HCT116 (cell line): ENCODE measurements at regions not wholly inside any gene's neighbourhood (a gene's known extent, or its start where the extent isn't known, plus 50 kb on each side); places are given as distances from the start of the nearest gene placed in this dataset.

Experiments used
- ATAC-seq: fragments of 200-7000 bp; cut with Tn5 transposase; 2 replicates; pipeline ENCODE4 v1.9.1; 2020; ENCODE audit warnings: mild to moderate bottlenecking, moderate library complexity
- BruUV-seq: library from RNA; stranded (reverse); fragments of 400-500 nt; replicated peaks from 2 replicates; lab custom pipeline; 2021; lab: Mats Ljungman, UMichigan
- CTCF ChIA-PET: fragments of 300-600 bp; sonication (Branson Sonifier 250); formaldehyde crosslinking; loops from one replicate; lab custom pipeline; 2021; ENCODE audit warnings: antibody characterized with exemption; lab: Charles Lee
- POLR2A ChIA-PET: fragments of 300-600, 350-600 bp; sonication (Branson Sonifier 250); formaldehyde crosslinking; loops from one replicate; lab custom pipeline; 2021; ENCODE audit warnings: antibody characterized with exemption; lab: Charles Lee
- RAD21 ChIA-PET, 2 experiments: fragments of 300-600 bp; sonication (Branson Sonifier 250); formaldehyde crosslinking; loops; one replicate each; lab custom pipeline; 2023; ENCODE audit warnings: low total read pairs in 2 of 2; ENCODE audit not compliant: uncharacterized antibody in 2 of 2, unreplicated experiment in 2 of 2, low non-redundant PET in 1 of 2; lab: Charles Lee
- DNase-seq: peaks from one replicate; pipeline ENCODE4 v3.0.0-alpha.2; 2010; ENCODE audit warnings: low read depth, low spot score
- H2AFZ ChIP-seq: fragments of 200-600 bp; shearing (Covaris generic), sonication (generic); 2 replicates; pipeline ENCODE4 v1.6.1; 2017; ENCODE audit warnings: low read depth, mixed run types, mixed read lengths, antibody characterized with exemption, low read length; ENCODE audit not compliant: poor library complexity, severe bottlenecking
- H3K27ac ChIP-seq: 2 replicates; pipeline ENCODE4 v1.5.1; 2012; ENCODE audit warnings: low read depth, low read length
- H3K27me3 ChIP-seq: fragments of 200-600 bp; sonication (generic); 2 replicates; pipeline ENCODE4 v1.6.1; 2016; ENCODE audit warnings: mixed run types, low read length, mixed read lengths; ENCODE audit not compliant: insufficient read depth
- H3K36me3 ChIP-seq, 2 experiments: fragments of 200-500 bp in 1 of 2; fragments of 200-600 bp in 1 of 2; sonication (Bioruptor generic) in 1 of 2; sonication (generic) in 1 of 2; 2 replicates each; pipeline versions ENCODE4 v1.5.1 to v1.6.1; 2014 to 2016; ENCODE audit warnings: low read length in 2 of 2, inconsistent platforms in 1 of 2, mixed read lengths in 1 of 2, mixed run types in 1 of 2; ENCODE audit not compliant: insufficient read depth in 2 of 2, control insufficient read depth in 1 of 2
- H3K4me1 ChIP-seq, 2 experiments: fragments of 200-600 bp in 1 of 2; sonication (generic) in 1 of 2; 2 replicates each; pipeline versions ENCODE4 v1.5.1 to v1.6.1; 2012 to 2017; ENCODE audit warnings: low read length in 2 of 2, inconsistent platforms in 1 of 2, mild to moderate bottlenecking in 1 of 2, mixed read lengths in 1 of 2, mixed run types in 1 of 2, moderate library complexity in 1 of 2; ENCODE audit not compliant: insufficient read depth in 2 of 2, control insufficient read depth in 1 of 2
- H3K4me2 ChIP-seq: fragments of 200-600 bp; sonication (generic); 2 replicates; pipeline ENCODE4 v1.6.1; 2017; ENCODE audit warnings: mixed run types, low read length, mixed read lengths
- H3K4me3 ChIP-seq, 2 experiments: fragments of 200-600 bp in 1 of 2; sonication (generic) in 1 of 2; replicated peaks in 1 of 2; 2 replicates each; pipeline ENCODE4 v1.5.1; 2011 to 2016; ENCODE audit warnings: low read length in 2 of 2, control low read depth in 1 of 2, low read depth in 1 of 2, mild to moderate bottlenecking in 1 of 2, mixed read lengths in 1 of 2, mixed run types in 1 of 2
- H3K79me2 ChIP-seq: fragments of 200-600 bp; sonication (generic); 2 replicates; pipeline ENCODE4 v1.6.1; 2017; ENCODE audit warnings: mild to moderate bottlenecking, mixed run types, low read length, moderate library complexity, mixed read lengths; ENCODE audit not compliant: insufficient read depth
- H3K9ac ChIP-seq: fragments of 200-600 bp; sonication (generic); 2 replicates; pipeline ENCODE4 v1.6.1; 2016; ENCODE audit warnings: low read length, mixed read lengths
- H3K9me2 ChIP-seq: fragments of 200-600 bp; sonication (generic), shearing (Covaris generic); 2 replicates; pipeline ENCODE4 v1.6.1; 2017; ENCODE audit warnings: mixed run types, mild to moderate bottlenecking, moderate library complexity; ENCODE audit not compliant: insufficient read depth
- H3K9me3 ChIP-seq, 2 experiments: fragments of 200-500 bp in 1 of 2; fragments of 200-600 bp in 1 of 2; sonication (Bioruptor generic) in 1 of 2; sonication (generic) in 1 of 2; 2 replicates each; pipeline ENCODE4 v1.6.1; 2014 to 2017; ENCODE audit warnings: low read length in 2 of 2, mixed read lengths in 2 of 2, inconsistent platforms in 1 of 2, low read depth in 1 of 2, mild to moderate bottlenecking in 1 of 2, mixed run types in 1 of 2, moderate library complexity in 1 of 2; ENCODE audit not compliant: control insufficient read depth in 1 of 2, insufficient read depth in 1 of 2
- H4K20me1 ChIP-seq: fragments of 200-600 bp; sonication (generic), shearing (Covaris generic); 2 replicates; pipeline ENCODE4 v1.6.1; 2017; ENCODE audit warnings: mixed run types, mild to moderate bottlenecking, moderate library complexity; ENCODE audit not compliant: insufficient read depth
- CBX3 ChIP-seq: IDR thresholded peaks from 2 replicates; pipeline ENCODE4 v1.6.1; 2012; ENCODE audit warnings: low read depth
- CEBPB ChIP-seq: IDR thresholded peaks from 2 replicates; pipeline ENCODE4 v1.6.1; 2012; ENCODE audit warnings: low read depth
- CTCF ChIP-seq, 3 experiments: fragments of 200-600 bp in 1 of 3; sonication (generic) in 1 of 3; IDR thresholded peaks in 2 of 3; conservative IDR thresholded peaks in 1 of 3; 2 replicates each; pipeline ENCODE4 v1.5.1; 2012 to 2017; ENCODE audit warnings: low read depth in 2 of 3, low read length in 2 of 3, antibody characterized with exemption in 1 of 3, borderline replicate concordance in 1 of 3, control low read depth in 1 of 3, mild to moderate bottlenecking in 1 of 3, mixed read lengths in 1 of 3, mixed run types in 1 of 3, moderate library complexity in 1 of 3; ENCODE audit not compliant: insufficient read depth in 1 of 3
- EGR1 ChIP-seq: IDR thresholded peaks from 2 replicates; pipeline ENCODE4 v1.6.1; 2012; ENCODE audit warnings: low read depth
- EZH2phosphoT487 ChIP-seq: fragments of 200-600 bp; IDR thresholded peaks from 2 replicates; pipeline ENCODE4 v1.6.1; 2018; ENCODE audit warnings: antibody characterized with exemption, borderline replicate concordance
- FOSL1 ChIP-seq: IDR thresholded peaks from 2 replicates; pipeline ENCODE4 v1.6.1; 2012; ENCODE audit warnings: low read depth
- POLR2A ChIP-seq: IDR thresholded peaks from 2 replicates; pipeline ENCODE4 v1.7.0; 2011; ENCODE audit warnings: borderline replicate concordance; ENCODE audit not compliant: insufficient read depth, insufficient read length; ENCODE audit errors: extremely low read depth
- POLR2AphosphoS5 ChIP-seq: IDR thresholded peaks from 2 replicates; pipeline ENCODE4 v1.6.1; 2011; ENCODE audit warnings: mild to moderate bottlenecking, low read depth, low read length, moderate library complexity
- SP1 ChIP-seq: IDR thresholded peaks from 2 replicates; pipeline ENCODE4 v1.6.1; 2012; ENCODE audit warnings: low read depth
- SRF ChIP-seq: IDR thresholded peaks from 2 replicates; pipeline ENCODE4 v1.6.1; 2012; ENCODE audit warnings: low read depth
- TCF7L2 ChIP-seq: IDR thresholded peaks from 2 replicates; pipeline ENCODE4 v1.7.0; 2011; ENCODE audit warnings: borderline replicate concordance, inconsistent platforms; ENCODE audit not compliant: insufficient read depth, insufficient read length; ENCODE audit errors: extremely low read depth
- ZFX ChIP-seq: fragments of 450-650 bp; IDR thresholded peaks from 2 replicates; pipeline ENCODE4 v1.6.1; 2017
- intact Hi-C: fragments of 100-400 bp; cut with micrococcal nuclease; formaldehyde crosslinking; loops from 2 replicates; pipeline ENCODE4 v1.10.0; 2022

GRCh38 chr12:82176026-82176425, 182.2 kb downstream of the CCDC59 start:
- Histone ChIP-seq H3K9me2 (no peaks in the 10 kb centered on the region), H3K79me2 (no peaks in the 10 kb centered on the region), H3K36me3 (no peaks in the 10 kb centered on the region)
- RAD21 ChIA-PET: no interaction called here
- DNase-seq (no peak), ATAC-seq (no peak)
- CTCF ChIA-PET: no interaction called here
- intact Hi-C loops: no loop called here
- TF ChIP-seq EZH2phosphoT487: no peak
- TF ChIP-seq, all 23 proteins: peak for 0
- H3K9me3 ChIP-seq: no peaks in the 10 kb centered on the region
- no peak overlapping the region for H3K9ac ChIP-seq
- no peak overlapping the region for H3K27ac ChIP-seq
- H3K27me3 ChIP-seq: no peaks in the 10 kb centered on the region
- no TSS peak for BruUV-seq
- H3K4me2 ChIP-seq: no peak overlapping the region
- no peak overlapping the region for H2AFZ ChIP-seq
- no peaks in the 10 kb centered on the region for H3K4me1 ChIP-seq
- no peaks in the 10 kb centered on the region for H4K20me1 ChIP-seq
- POLR2A ChIA-PET: no interaction called here
- H3K4me3 ChIP-seq: no peak overlapping the region

- no TSS peak for BruUV-seq
- Histone ChIP-seq H3K9me2 (no peaks in the 10 kb centered on the region), H2AFZ (no peak overlapping the region), H3K9ac (no peak overlapping the region), H3K4me2 (no peak overlapping the region), H3K9me3 (no peaks in the 10 kb centered on the region), H3K79me2 (no peaks in the 10 kb centered on the region), H3K4me3 (no peak overlapping the region), H4K20me1 (no peaks in the 10 kb centered on the region), H3K36me3 (no peaks in the 10 kb centered on the region)
- ChIA-PET POLR2A (no interaction called here), RAD21 (no interaction called here)
- ATAC-seq: no peak
- intact Hi-C loops: no loop called here
- TF ChIP-seq EZH2phosphoT487 (no peak), SP1 (no peak), EGR1 (no peak)
- TF ChIP-seq, all 23 proteins: peak for 0
- Histone ChIP-seq H3K27ac (no peak overlapping the region), H3K4me1 (no peaks in the 10 kb centered on the region), H3K27me3 (no peaks in the 10 kb centered on the region)
- DNase-seq: no peak
- CTCF ChIA-PET: no interaction called here
Measured at GRCh38 chr12:82174936-82175335, 183.3 kb downstream of the CCDC59 start.

DNA sequence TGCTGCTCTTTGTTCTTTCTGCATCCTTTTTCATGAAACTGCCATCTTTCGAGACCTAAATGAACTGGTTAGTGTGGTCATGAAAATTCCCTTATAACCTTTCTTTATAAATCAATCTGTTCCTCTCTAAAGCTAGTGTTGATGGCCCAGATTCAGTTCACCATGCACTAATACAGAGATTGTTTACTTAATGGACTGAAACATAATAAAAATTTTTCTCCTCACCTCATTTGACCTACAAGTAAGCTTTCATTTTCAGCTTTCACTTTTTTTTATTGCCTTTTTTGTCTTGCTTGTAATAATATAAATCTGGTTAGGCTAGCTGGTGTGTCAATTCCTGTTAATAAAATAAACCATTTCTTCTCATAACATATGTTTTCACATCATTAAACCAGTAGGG, 183.8 kb downstream of the CCDC59 start:
- RAD21 ChIA-PET: no interaction called here
- no peak for ATAC-seq
- CTCF ChIA-PET: no interaction called here
- BruUV-seq: no TSS peak
- no peak for DNase-seq
- no peak overlapping the region for H3K4me3 ChIP-seq
- no peak overlapping the region for H3K27ac ChIP-seq
- POLR2A ChIA-PET: no interaction called here
- H3K9me3 ChIP-seq: no peaks in the 10 kb centered on the region
- H3K79me2 ChIP-seq: no peaks in the 10 kb centered on the region
- no peak overlapping the region for H2AFZ ChIP-seq
- no peak overlapping the region for H3K4me2 ChIP-seq
- no peaks in the 10 kb centered on the region for H3K4me1 ChIP-seq
- H3K36me3 ChIP-seq: no peaks in the 10 kb centered on the region
- H3K27me3 ChIP-seq: no peaks in the 10 kb centered on the region
- H3K9me2 ChIP-seq: no peaks in the 10 kb centered on the region
- intact Hi-C loops: no loop called here
- H3K9ac ChIP-seq: no peak overlapping the region
- H4K20me1 ChIP-seq: no peaks in the 10 kb centered on the region
- TF ChIP-seq ZFX: no peak
- no peak for TF ChIP-seq EZH2phosphoT487
- no peak for TF ChIP-seq POLR2A
- TF ChIP-seq FOSL1: no peak
- no peak for TF ChIP-seq SRF
- no peak for TF ChIP-seq CBX3
- no peak for TF ChIP-seq EGR1
- TF ChIP-seq CEBPB: no peak
- TF ChIP-seq CTCF (IDR thresholded peaks at IDR 0.05 in 2 of 3, conservative IDR thresholded peaks at IDR 0.05 in 1 of 3; ENCODE audit: borderline replicate concordance in 1 of 3, insufficient read depth in 1 of 3, low read depth in 2 of 3, low read length in 2 of 3): no peak
- TF ChIP-seq TCF7L2: no peak
- no peak for TF ChIP-seq POLR2AphosphoS5
